Fibroblast of the aortic adventitia (primary cell): ENCODE measurements at regions not wholly inside any gene's neighbourhood (a gene's known extent, or its start where the extent isn't known, plus 50 kb on each side); places are given as distances from the start of the nearest gene placed in this dataset.

Source experiments
- DNase-seq: peaks from one replicate; pipeline ENCODE4 v3.0.0-alpha.2; 2010; ENCODE audit warnings: low read depth
- H3K4me3 ChIP-seq: 2 replicates; pipeline ENCODE4 v1.5.1; 2011; ENCODE audit warnings: low read depth, mild to moderate bottlenecking, control low read depth, low read length, moderate library complexity
- CTCF ChIP-seq: IDR thresholded peaks from 2 replicates; pipeline ENCODE4 v1.5.1; 2011; ENCODE audit warnings: mild to moderate bottlenecking, low read length, control low read depth, inconsistent platforms; ENCODE audit not compliant: insufficient read depth

- TF ChIP-seq CTCF = no peak
- DNase-seq = no peak
- no peak overlapping the region for H3K4me3 ChIP-seq
Measured at GRCh38 chr1:4044967-4045366, 144.9 kb upstream of the C1orf174 start.

GRCh38 chr1:4045397-4046010, 145.4 kb upstream of the C1orf174 start:
- H3K4me3 ChIP-seq = no peak overlapping the region
- no peak for TF ChIP-seq CTCF
- DNase-seq = no peak

GRCh38 chr1:4046836-4047461, 146.9 kb upstream of the C1orf174 start:
- no peak overlapping the region for H3K4me3 ChIP-seq
- no peak for TF ChIP-seq CTCF

GRCh38 chr1:4047666-4048065, 147.6 kb upstream of the C1orf174 start:
- no peak overlapping the region for H3K4me3 ChIP-seq
- no peak for DNase-seq
- no peak for TF ChIP-seq CTCF

More at GRCh38 chr1:4046836-4047461, 146.9 kb upstream of the C1orf174 start:
- DNase-seq = no peak

- TF ChIP-seq CTCF = no peak
- H3K4me3 ChIP-seq = no peak overlapping the region
Measured at GRCh38 chr1:4048076-4048475, 148.0 kb upstream of the C1orf174 start.

GRCh38 chr1:4048921-4049320, 148.8 kb upstream of the C1orf174 start:
- no peak for TF ChIP-seq CTCF
- no peak for DNase-seq
- H3K4me3 ChIP-seq = no peak overlapping the region

More at GRCh38 chr1:4048076-4048475, 148.0 kb upstream of the C1orf174 start:
- no peak for DNase-seq
